Adipocyte (in vitro differentiated cells): ENCODE measurements at regions not wholly inside any gene's neighbourhood (a gene's known extent, or its start where the extent isn't known, plus 50 kb on each side); places are given as distances from the start of the nearest gene placed in this dataset.

Experiments used
- DNase-seq: peaks from one replicate; pipeline ENCODE4 v3.0.0-alpha.2; 2015; ENCODE audit warnings: low read depth
- H3K27me3 ChIP-seq: replicated peaks from 2 replicates; pipeline ENCODE4 v1.7.0; 2013; ENCODE audit warnings: mild to moderate bottlenecking, low read length, moderate library complexity; ENCODE audit not compliant: control insufficient read depth, insufficient read depth
- H3K36me3 ChIP-seq: 2 replicates; pipeline ENCODE4 v1.7.0; 2013; ENCODE audit warnings: low read length, mild to moderate bottlenecking, moderate library complexity; ENCODE audit not compliant: control insufficient read depth, insufficient read depth, severe bottlenecking
- H3K4me1 ChIP-seq: 2 replicates; pipeline ENCODE4 v1.7.0; 2013; ENCODE audit warnings: mild to moderate bottlenecking, low read length, moderate library complexity; ENCODE audit not compliant: control insufficient read depth, insufficient read depth
- H3K4me3 ChIP-seq: 2 replicates; pipeline ENCODE4 v1.7.0; 2013; ENCODE audit warnings: mild to moderate bottlenecking, low read length, moderate library complexity
- H3K9ac ChIP-seq: 2 replicates; pipeline ENCODE4 v1.7.0; 2013; ENCODE audit warnings: mild to moderate bottlenecking, low read length, moderate library complexity
- H3K9me3 ChIP-seq: 2 replicates; pipeline ENCODE4 v1.7.0; 2013; ENCODE audit warnings: mild to moderate bottlenecking, low read length, moderate library complexity; ENCODE audit not compliant: control insufficient read depth

DNA sequence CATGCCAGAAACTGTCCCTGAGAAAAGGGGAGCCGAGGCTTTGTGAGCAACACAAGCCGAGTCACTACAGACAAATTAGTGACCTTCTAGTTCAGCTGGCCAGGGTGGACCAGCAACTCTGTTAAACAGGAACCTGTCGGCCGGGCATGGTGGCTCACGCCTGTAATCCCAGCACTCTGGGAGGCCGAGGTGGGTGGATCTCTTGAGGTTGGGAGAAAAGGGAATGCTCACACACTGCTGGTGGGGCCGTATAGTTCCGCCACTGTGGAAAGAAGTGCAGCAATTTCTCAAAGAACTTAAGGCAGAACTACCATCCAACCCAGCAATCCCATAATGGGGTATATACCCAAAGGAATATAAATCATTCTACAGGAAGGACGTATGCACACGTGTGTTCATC, 67.8 kb downstream of the C16orf95 start:
- Histone ChIP-seq H3K9ac (no peak overlapping the region), H3K4me1 (no peaks in the 10 kb centered on the region), H3K27me3 (no peaks in the 10 kb centered on the region), H3K9me3 (no peaks in the 10 kb centered on the region), H3K4me3 (no peak overlapping the region), H3K36me3 (no peaks in the 10 kb centered on the region)
- no peak for DNase-seq

DNA sequence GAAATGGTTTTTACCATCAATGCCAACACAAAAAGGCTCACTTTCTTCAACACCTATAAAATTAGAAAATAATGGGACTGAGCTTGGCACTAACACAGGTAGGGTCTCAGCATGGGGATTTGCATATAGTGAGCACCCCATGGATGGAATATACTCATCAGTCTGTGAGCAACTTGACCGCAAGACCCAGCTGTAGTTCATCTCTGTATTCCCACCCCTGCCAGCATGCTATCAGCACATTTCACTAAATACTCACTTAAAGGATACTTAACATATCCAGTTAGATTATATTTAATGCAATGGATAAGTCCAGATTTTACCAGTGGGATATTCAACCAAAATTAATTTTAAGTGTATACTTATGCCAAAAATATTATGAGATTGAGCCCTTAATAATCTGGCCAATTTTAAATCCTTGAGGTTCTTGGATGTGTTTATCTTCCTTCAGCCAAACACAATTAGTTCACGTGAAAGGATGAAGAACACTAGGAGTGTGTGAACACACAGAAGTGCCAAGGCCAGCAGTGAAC, 66.7 kb downstream of the C16orf95 start:
- no peak for DNase-seq
- no peak overlapping the region for H3K4me3 ChIP-seq
- H3K9me3 ChIP-seq, result no peaks in the 10 kb centered on the region
- H3K4me1 ChIP-seq, result no peaks in the 10 kb centered on the region
- H3K9ac ChIP-seq, result no peak overlapping the region
- no peaks in the 10 kb centered on the region for H3K36me3 ChIP-seq
- no peaks in the 10 kb centered on the region for H3K27me3 ChIP-seq

DNA sequence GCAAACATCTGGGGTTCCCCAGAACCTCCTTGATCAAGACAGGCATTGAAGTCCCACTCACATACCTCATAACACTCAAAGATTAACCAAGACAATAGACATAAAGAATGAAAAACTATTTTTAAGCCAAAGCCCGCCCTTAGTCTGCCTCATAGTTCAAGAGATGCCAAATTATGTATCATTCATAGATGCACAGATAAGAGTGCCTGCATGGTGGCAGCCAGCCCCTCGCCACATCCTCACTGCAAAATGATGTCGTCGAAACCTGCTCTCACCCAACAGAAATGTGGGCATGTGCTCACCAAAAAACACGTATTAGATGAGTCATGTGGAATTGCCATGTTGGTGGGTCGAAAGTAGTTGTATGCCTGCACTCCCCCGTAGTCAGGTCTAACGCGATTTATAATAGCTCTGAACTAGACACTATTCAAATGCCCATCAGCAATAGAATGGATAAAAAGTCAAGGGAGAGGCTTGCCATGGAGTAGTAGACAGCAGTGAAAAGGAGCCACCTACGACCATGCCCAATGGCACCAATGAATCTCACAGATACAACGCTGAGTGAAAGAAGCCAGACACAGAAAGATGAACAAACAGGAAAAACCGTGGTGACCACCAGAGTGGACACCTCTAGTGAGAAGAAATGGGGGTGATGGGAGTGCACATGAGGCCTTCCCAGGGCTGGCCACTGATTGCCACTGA, 64.8 kb downstream of the C16orf95 start:
- no peaks in the 10 kb centered on the region for H3K9me3 ChIP-seq
- DNase-seq, result no peak
- H3K4me3 ChIP-seq, result no peak overlapping the region
- H3K36me3 ChIP-seq, result no peaks in the 10 kb centered on the region
- H3K4me1 ChIP-seq, result no peaks in the 10 kb centered on the region
- H3K9ac ChIP-seq, result no peak overlapping the region
- no peaks in the 10 kb centered on the region for H3K27me3 ChIP-seq
